NCI-H748 treated with DMSO at 0.1 percent for 48 hours (cell line): ENCODE measurements at regions not wholly inside any gene's neighbourhood (a gene's known extent, or its start where the extent isn't known, plus 50 kb on each side); places are given as distances from the start of the nearest gene placed in this dataset.

Experiments used
- DNase-seq: peaks from one replicate; lab custom pipeline; 2025; lab: John Stamatoyannopoulos, UW

DNA sequence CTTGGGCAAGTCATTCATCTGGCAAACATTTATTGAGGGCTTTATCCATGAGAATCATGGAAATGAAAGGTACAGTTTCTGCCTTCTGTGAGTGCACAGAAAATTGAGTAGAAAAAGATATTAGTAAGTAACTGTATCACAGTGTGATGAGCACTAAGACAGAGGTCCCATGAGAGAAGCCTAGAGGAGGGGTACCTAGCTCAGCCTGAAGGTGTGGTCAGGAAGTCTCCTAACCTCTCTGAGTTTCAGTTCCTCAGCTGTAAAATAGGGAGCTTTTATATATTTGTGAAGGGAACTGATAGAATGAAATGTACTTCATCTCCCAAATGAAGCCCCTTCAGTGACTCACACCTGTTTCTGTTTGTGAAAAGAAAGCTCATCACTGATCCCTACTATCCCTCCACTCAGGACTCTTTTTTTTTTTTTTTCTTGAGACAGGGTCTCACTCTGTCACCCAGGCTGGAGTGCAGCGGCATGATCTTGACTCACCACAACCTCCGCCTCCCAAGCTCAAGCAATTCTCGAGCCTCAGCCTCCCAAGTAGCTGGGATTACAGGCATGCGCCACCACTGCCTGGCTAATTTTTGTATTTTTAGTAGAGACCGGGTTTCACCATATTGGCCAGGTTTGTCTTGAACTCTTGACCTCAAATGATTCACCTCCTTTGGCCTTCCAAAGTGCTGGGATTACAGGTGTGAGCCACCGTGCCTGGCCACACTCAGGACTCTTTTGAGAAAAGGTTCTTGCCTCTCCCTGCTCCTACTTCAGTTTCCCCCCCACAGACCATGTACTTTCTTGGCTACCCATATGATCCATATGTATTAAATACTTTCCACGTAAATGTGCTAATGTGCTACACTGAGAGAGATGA lies 93.7 kb upstream of the FUT8 start:
- DNase-seq: no peak

DNA sequence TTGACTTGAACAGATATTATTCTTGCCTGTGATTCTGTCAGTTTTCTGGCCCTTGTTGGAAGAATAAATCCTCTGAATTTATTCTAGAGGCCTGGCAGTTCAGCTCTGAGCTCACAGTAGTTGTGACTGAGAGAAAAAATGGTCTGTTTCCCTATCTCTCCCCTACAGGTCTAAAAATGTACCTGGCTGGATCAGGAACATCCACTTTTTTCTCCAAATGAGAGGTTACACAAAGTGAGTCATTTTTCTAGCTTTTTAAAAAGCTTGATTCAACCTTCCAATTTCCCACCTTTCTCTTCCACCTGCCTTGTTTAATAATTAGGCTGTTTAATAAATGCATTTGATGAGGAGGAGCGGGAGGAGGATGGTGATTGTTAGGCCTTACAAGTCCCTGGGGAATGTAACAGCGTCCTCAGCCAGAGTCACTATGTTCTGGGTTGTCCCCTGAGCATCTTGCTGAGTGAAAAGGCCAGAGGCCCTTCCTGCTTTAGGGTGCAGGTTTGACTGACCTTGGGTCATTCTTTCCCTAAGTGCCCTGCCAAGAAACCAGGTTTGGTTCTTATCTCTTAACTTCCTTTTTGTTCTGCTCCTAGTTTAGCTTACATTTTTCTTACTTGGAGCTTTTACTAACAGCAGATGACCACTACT lies 91.7 kb upstream of the FUT8 start:
- no peak for DNase-seq

DNA sequence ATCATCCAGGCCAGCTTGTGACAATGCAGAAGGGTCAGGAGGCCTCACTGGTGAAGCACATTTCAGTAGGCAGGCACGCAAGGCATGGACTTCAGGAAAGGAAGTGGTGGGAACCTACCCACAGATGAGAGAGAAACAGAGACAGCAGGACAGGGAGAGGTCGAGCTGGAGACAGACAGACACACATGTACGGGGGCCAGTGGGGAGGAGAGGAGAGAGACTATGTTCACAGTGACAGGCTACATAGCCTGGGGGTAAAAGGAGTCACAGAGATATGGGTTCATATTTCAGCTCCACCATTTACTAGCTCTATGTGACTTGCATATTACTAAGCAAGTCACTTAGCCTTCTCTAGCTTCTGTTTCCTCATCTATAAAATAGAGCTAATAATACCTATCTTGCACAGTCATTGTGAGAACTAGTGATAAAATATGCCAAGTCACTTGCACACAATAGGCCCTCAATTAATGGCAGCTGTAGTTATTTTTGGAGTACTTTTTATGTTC lies 91.1 kb upstream of the FUT8 start:
- DNase-seq: no peak

DNA sequence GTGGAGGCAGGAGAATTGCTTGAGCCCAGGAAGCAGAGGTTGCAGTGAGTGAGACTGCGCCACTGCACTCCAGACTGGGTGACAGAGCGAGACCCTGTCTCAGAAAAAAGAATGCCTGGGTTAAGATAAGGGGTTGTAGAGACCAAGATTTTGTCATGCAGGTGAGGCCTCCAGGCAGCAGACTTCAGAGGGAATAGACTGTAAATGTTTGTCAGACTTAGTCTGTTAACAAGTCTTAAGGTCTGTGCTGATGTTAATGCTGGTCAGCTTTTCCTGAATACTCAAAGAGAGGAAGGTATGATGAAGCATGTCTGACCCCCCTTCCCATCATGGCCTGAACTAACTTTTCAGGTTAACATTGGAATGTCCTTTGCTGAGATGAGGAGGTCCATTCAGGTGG lies 83.0 kb upstream of the FUT8 start:
- DNase-seq: no peak

DNA sequence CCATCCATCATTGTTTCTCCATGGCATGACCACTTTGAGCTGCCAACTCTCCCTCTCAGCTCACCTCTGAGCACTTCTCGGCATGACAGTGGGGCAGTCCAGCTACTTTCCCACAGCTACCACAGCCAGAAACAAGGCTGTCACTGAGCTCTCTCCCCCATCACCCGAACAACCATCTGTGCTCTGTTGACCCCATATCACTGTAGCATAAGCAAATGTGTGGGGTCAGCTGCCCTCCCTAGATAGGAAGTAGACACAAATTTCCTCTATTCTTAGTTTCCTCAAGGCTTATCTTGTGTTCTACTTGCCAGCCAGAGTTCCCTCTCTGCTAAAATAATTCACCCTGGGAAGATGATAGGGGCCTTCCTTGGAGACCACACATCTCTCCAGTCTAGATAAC lies 82.6 kb upstream of the FUT8 start:
- DNase-seq: no peak

DNA sequence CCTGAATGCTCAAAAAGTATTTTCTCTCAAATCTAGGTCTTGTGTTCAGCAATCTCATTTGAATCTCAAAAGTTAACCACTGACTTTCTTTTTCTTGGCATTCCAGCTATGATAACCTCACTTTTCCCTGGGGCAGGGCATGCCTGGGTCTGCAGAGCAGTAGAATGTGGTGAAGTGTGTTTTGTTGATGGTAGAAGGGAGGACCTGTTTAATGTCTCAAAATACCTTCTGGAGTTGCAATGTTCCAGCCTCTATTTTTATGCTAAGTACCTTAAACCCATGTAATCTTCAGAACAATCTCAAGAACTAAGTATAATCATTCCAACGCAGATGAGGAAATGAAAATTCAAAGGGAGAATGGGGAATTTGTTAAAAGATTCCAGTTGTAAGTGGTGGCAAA lies 82.1 kb upstream of the FUT8 start:
- DNase-seq: no peak

DNA sequence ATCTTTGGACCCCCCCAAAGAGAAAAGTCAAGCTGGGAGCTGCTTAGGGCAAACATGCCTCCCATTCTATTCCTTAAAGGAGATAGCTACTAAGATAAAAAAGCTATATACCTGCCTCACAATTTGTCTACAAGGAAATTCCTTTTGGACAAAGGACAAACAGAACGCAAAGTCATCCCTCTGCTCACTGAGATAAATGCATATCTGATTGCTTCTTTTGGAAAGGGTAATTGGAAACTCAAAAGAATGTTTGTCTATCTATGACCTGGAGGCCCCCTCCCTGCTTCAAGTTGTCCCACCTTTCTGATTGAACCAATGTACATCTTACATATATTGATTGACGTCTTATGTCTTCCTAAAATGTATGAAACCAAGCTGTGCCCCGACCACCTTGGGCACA lies 80.9 kb upstream of the FUT8 start:
- DNase-seq: no peak

DNA sequence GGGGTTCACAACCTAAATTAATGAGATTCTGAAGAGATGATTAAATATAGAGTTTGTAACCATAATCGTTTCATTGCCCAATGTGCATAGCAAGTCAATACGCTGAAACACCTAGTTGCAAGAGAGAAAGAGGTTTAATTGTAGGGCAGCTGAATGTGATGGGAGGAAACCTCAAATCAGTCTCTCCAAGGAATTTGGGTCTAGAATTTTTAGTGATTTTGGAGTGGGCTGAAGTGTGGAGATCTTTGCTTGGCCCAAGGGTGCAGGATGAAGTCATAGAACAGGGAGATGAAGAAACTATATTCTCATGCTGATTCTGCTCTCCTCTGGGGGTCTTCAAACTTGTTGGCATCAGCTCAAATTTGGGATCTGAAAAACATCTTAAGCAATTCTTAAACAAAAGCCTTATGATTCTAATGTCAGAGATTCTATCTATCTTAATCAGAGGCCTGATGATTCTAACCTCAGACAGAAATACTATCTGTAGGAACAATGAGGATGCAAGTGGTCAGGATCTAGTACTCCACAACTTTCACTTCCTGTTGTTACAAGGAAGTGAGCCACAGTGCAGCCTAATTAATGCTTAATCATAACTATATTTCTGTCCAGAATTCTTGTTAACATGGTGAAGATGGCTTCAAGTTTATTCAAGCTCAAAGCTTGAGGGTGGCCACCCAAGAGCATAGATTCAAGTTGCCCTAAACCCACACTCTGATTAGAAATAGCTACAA lies 80.2 kb upstream of the FUT8 start:
- DNase-seq: no peak

DNA sequence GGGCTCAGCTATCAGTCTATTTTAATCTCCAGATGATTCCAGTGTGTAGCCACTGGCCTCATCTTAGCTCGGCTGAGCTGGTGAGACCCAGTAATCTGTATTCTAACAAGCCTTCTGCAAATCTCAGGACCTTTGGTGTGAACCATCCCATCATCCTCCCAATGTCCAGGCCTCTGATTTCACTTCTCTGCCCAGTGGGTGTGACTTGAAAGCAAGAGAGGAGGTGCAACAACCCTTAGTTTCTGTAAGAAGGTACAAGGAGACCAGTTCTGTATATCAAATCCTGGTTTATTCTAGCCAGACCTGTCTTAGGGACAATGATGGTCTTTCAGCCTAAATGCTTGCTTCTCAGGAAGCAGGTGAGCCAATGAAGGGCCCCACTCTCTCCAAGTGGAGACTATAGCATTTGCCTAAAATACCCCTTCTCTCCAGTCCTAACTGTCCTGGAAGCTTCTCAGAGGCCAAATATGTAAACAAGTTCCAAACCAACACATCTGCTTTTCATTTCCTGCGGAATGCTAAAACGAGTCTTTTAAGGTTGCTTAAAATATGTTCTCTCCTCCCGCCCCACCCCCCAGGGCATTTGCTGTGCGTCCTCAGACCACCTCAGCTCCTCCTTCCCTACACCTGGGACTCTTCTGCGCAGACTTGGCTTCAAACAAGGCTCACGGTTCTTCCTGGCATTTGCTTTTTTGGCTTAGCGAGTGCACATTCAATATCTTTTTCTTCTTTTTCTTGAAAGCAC lies 78.4 kb upstream of the FUT8 start:
- DNase-seq: no peak

DNA sequence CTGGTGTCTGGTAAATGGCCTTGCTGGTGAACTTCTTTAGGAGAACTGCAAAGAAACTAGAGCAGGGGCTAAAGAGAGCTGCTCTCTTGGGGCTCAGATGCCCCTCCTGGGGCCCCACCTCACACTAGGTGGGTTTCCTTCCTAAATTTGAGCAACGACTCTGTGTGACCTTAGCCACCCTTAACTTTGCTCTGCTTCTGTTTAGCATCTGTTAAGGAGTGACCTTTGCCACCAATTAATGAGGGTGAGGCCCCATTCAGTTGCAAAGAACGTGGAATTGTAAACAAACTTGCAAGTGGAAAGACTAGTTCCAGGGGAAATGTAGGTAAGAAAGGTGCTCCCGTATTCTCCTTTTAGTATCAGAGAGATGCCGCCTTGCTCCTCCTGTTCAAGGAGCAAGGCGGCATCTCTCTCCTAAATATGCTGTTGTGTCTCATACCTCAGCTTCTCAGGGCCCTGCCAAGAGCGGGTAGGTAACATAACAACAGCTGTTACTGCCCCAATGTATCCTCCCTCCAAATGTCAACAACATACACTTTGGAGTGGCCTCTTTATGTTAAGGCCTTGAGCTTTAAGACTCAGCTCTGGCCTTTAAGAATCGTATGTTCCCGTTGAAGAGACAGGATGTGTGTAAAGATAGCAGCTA lies 77.6 kb upstream of the FUT8 start:
- no peak for DNase-seq

DNA sequence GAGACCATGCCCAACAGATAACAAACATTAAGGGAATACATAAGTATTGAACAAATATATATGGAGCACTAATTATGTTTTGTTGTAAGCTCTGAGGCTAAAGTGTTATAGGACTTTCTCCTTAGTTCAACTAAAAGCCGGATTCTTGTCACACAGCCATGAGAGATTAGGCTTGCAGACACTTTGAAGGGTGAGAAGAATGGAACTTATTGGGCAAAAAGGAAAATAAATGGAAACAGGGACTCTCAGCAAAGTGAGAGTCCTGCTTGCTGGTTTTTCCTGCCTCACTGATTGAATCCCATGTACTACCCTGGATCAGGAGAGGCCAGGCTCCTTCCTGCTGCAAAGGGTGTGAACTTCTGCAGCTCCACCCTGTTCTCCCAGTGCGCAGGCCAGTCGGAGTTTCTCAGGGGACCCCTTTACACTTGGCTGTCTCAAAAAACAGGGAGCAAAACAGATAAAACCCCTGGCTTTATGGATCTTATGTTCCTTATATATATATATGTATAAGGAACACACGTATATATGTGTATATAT lies 77.1 kb upstream of the FUT8 start:
- no peak for DNase-seq

DNA sequence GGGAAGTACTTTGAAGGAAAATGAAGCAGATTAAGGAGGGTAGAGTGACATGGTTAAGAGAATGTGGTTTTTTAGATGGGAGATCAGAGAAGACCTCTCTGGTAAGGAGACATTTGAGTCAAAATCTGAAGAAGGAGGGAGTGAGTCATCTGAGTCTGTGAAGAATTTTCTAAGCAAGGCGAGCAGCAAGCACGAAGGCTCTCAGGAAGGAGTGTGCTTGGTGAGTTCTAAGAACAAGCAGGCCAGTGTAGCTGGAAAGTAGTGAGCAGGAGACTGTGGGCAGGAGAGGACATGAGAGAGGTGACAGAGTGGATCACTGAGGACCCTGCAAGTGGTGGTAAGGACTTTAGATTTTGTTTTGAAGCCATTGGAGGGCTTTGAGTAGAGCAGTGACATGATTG lies 76.3 kb upstream of the FUT8 start:
- no peak for DNase-seq

DNA sequence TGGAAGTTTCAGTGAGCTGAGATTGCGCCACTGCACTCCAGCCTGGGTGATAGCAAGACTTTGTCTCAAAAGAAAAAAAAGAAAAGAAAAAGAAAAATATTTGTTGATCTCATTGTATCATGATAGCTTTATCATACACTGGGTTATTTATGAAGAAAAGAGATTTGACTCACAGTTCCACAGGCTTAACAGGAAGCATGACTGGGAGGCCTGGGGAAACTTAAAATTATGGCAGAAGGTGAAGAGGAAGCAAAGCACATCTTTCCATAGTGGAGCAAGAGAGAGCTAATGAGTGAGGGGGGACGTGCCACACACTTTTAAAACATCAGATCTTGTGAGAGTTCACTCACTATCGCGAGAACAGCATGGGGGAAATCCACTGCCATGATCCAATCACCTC lies 72.7 kb upstream of the FUT8 start:
- no peak for DNase-seq

DNA sequence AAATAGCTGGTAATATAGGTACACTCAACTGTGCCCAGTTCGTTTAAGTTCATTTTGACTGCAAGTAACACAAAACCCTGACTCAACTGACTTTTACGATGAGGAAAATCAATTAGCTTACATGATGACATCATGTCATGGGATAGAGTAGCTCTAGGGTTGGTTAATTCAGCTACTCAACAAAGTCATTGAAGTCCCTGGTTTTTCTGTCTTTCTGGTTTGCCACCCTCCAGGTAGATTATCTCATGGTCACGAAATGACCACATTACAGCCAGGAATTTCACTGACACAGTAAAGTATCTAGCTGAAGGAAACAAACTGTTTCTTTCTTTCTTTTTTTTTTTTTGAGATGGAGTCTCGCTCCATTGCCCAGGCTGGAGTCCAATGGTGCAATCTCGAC lies 68.5 kb upstream of the FUT8 start:
- DNase-seq: no peak

DNA sequence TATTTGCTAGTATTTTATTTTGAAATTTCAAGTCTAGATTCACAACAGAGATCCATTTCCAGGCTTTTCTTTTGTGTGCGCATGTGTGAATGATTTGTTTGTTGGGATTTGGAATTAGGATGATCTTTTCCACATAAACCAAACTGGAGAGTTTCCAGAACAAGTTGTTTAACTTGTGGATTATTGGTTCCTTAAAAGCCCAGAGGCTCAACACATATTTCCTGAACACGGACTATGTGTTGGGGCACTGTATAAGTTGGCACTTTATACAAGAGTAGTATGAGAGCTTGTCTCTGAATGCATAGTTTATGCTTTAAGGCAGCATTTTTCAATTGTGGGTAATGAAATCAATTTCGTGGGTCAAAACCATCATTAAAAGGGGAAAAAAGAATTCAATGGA lies 67.3 kb upstream of the FUT8 start:
- DNase-seq: no peak

DNA sequence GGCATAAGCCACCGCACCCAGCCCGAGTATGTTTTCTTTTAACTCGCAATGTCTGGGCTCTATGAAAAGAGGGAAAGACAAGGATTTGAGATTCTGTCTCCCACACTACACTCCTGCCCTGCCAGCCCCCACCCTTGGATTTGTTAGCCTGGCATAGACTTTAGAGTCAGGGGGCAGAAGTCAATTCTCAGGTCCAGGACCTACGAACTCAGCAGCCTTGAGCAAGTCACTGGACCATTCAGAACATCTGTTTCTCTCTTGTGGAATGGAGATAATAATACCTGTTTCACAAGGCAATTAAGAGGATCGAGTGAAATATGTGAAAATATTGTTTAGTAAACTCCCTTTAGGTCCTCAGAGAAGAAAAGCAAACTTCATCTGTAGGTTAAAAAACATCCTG lies 66.1 kb upstream of the FUT8 start:
- no peak for DNase-seq

DNA sequence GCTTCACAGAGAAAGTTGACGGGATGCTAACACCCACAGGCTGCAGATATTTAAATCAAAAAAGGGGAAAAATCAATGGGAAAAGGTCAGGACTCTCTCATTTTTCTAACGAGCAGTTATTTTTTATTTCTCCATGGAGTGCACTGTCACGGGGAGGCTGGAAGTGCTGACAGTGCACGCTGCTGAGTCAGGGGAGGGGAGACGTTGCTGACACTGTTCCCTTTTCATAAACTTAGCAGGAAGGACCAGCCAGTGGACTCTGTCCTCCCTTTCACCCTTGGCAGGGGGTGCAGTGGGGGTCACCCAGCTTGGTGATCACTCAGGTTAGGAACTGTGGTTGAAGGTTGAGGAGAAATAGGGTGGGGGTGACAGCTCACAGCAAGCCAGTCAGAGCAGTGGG lies 65.6 kb upstream of the FUT8 start:
- no peak for DNase-seq

DNA sequence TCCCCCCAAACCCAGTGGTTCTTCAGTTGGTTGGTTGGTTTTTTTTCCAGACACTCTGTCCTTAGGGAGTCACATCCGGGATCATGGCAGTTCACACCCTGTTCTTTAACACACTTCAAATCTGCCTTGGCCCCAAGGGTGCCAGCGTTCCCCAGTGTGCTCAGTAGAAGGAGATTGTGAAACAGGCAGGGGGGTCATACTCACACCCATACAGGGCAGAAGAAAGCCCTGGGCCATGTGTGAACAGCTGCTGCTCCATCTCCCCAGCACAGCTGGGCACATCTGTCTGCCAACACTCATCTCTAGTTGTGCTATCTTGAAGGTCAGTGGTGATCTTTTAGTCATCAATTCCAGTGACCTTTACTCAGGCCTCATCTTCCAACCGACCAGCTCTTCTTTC lies 64.4 kb upstream of the FUT8 start:
- DNase-seq: no peak

DNA sequence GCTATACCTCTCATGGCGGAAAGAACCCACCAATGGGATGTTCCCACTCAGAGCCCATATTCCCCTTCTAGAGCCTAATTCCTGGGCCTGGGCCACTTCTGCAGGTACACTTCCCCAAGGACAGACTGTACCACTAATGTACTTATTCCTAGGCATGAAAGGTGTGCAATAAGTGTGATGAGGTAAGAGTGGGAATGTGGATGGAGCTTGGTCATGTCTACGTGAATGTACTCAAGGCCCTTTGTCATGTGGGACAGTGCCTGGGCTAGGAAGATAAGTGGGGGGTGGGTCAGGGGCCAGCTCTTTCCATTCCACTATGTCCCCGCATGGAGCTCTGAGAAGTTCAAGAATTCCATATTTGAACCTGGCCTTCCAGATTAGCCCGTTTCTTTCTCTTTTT lies 63.4 kb upstream of the FUT8 start:
- DNase-seq: no peak

DNA sequence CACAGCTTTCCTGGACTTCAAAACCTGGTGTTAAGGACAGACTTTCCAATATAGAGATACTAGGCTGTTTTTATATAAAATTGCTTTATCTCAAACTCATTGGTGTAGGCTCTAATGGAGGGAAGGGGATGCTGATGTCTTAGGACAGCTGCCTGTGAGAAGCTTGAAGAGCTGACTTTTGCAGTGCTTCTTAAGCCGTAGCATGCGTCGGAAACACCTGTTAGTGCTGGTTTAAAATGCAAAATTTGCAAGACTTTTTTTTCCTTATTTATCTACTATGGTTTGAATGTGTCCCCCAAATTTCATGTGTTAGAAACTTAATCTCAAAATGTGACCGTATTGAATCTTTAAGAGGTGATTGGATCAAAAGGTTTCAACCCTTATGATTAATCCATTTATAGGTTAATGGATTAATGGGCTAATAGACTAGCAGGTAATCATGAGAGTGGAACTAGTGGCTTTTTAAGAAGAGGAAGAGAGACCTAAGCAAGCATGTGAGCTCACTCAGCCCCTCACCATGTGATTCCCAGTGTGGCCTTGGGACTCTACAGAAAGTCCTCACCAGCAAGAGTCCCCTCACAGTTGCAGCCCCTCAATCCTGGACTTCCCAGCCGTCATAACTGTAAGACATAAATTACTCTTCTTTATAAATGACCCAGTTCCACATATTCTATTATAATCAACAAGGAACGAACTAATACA lies 60.9 kb upstream of the FUT8 start:
- no peak for DNase-seq
